ENCODE measurements at regions not wholly inside any gene's neighbourhood (a gene's known extent, or its start where the extent isn't known, plus 50 kb on each side); places are given as distances from the start of the nearest gene placed in this dataset.
A peak's percentile ranks its signal among the peaks of the same experiment; 100 is the strongest.
"Not testable (repeated sequence)": the region's sequence is repeated elsewhere in the genome, so short reads cannot be mapped to it uniquely, and the experiment has no call there.

GRCh38 chr17:71633391-71633849 is 487.4 kb upstream of the SOX9 start:
- peak; percentile 90 for DNase-seq (ENCODE audit: low read depth)

GRCh38 chr17:71634376-71634775 is 486.4 kb upstream of the SOX9 start:
- no peak for DNase-seq (ENCODE audit: low read depth)

- no peak for DNase-seq (ENCODE audit: low read depth)
Observed at GRCh38 chr17:71635187-71635586, 485.6 kb upstream of the SOX9 start.

- DNase-seq (ENCODE audit: low read depth): no peak
Observed at GRCh38 chr17:71636644-71637043, 484.2 kb upstream of the SOX9 start.

GRCh38 chr17:71638668-71639067 is 482.2 kb upstream of the SOX9 start:
- DNase-seq (ENCODE audit: low read depth): no peak

GRCh38 chr17:71639865-71640264 is 481.0 kb upstream of the SOX9 start:
- DNase-seq (ENCODE audit: low read depth): no peak

- not testable (repeated sequence) for DNase-seq (ENCODE audit: low read depth)
Observed at GRCh38 chr17:71646890-71647289, 473.9 kb upstream of the SOX9 start.

GRCh38 chr17:71648342-71648741 is 472.5 kb upstream of the SOX9 start:
- DNase-seq (ENCODE audit: low read depth): not testable (repeated sequence)

- DNase-seq (ENCODE audit: low read depth): peak; percentile 76
Observed at GRCh38 chr17:71649941-71650350, 470.9 kb upstream of the SOX9 start.

- no peak for DNase-seq (ENCODE audit: low read depth)
Observed at GRCh38 chr17:71655542-71655941, 465.3 kb upstream of the SOX9 start.

GRCh38 chr17:71656964-71657858 is 463.6 kb upstream of the SOX9 start:
- DNase-seq (ENCODE audit: low read depth): no peak

- no peak for DNase-seq (ENCODE audit: low read depth)
Observed at GRCh38 chr17:71658996-71659395, 461.8 kb upstream of the SOX9 start.

GRCh38 chr17:71664861-71665260 is 456.0 kb upstream of the SOX9 start:
- DNase-seq (ENCODE audit: low read depth): no peak

GRCh38 chr17:71666047-71666446 is 454.8 kb upstream of the SOX9 start:
- DNase-seq (ENCODE audit: low read depth): no peak

- no peak for DNase-seq (ENCODE audit: low read depth)
Observed at GRCh38 chr17:71667661-71668060, 453.2 kb upstream of the SOX9 start.

- DNase-seq (ENCODE audit: low read depth): no peak
Observed at GRCh38 chr17:71668807-71669206, 452.0 kb upstream of the SOX9 start.

- DNase-seq (ENCODE audit: low read depth): no peak
Observed at GRCh38 chr17:71677439-71677838, 443.4 kb upstream of the SOX9 start.

- no peak for DNase-seq (ENCODE audit: low read depth)
Observed at GRCh38 chr17:71679832-71680231, 441.0 kb upstream of the SOX9 start.

- DNase-seq (ENCODE audit: low read depth): no peak
Observed at GRCh38 chr17:71681427-71682173, 439.2 kb upstream of the SOX9 start.

- no peak for DNase-seq (ENCODE audit: low read depth)
Observed at GRCh38 chr17:71682174-71682494, 438.7 kb upstream of the SOX9 start.

GRCh38 chr17:71689782-71690181 is 431.0 kb upstream of the SOX9 start:
- DNase-seq (ENCODE audit: low read depth): no peak

GRCh38 chr17:71699907-71700306 is 420.9 kb upstream of the SOX9 start:
- DNase-seq (ENCODE audit: low read depth): no peak

GRCh38 chr17:71703701-71704100 is 417.1 kb upstream of the SOX9 start:
- DNase-seq (ENCODE audit: low read depth): no peak

Data from iris pigment epithelial cell (primary cell).